HG03066 (cell line): ENCODE measurements at regions not wholly inside any gene's neighbourhood (a gene's known extent, or its start where the extent isn't known, plus 50 kb on each side); places are given as distances from the start of the nearest gene placed in this dataset.
"Not testable (repeated sequence)": the region's sequence is repeated elsewhere in the genome, so short reads cannot be mapped to it uniquely, and the experiment has no call there.

Experiments used
- ATAC-seq: cut with Tn5 transposase; IDR thresholded peaks from one replicate; pipeline ENCODE4 v1.9.1; 2021; ENCODE audit warnings: low read depth; ENCODE audit not compliant: unreplicated experiment

- ATAC-seq, result no peak
Measured at GRCh38 chr1:189311915-189312314, 1165.7 kb downstream of the BRINP3 start.

- ATAC-seq, result no peak
Measured at GRCh38 chr1:189312499-189312898, 1165.2 kb downstream of the BRINP3 start.

DNA sequence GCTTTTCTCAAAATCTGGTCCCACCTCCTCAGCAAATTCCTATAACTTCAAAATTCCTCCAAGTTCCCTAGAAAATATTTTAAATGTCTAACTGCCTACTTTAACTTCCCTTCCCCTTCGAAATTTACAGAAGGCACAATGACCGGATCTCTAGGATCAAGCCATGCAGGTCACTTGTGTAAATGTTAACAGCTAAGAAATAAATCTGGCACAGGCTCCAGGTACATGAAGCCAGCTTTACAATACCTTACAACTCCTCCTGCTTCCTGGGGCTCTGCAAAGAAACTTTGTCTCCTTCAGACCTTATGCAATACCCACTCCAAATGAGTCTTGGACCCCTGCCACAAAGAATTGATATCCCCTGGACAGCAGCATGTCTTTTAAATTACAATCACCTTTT, 1164.2 kb downstream of the BRINP3 start:
- no peak for ATAC-seq

GRCh38 chr1:189315035-189315901, 1162.4 kb downstream of the BRINP3 start:
- no peak for ATAC-seq

GRCh38 chr1:189323091-189323490, 1154.6 kb downstream of the BRINP3 start:
- ATAC-seq, result no peak

DNA sequence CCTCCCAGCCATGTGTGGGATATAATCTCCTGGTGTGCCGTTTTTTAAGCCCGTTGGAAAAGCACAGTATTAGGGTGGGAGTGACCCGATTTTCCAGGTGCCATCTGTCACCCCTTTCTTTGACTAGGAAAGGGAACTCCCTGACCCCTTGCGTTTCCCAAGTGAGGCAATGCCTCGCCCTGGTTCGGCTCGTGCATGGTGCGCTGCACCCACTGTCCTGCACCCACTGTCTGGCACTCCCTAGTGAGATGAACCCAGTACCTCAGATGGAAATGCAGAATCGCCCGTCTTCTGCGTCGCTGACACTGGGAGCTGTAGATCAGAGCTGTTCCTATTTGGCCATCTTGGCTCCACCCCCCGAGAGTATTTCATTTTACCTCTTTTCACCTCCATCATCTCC, 1146.6 kb downstream of the BRINP3 start:
- ATAC-seq, result not testable (repeated sequence)

DNA sequence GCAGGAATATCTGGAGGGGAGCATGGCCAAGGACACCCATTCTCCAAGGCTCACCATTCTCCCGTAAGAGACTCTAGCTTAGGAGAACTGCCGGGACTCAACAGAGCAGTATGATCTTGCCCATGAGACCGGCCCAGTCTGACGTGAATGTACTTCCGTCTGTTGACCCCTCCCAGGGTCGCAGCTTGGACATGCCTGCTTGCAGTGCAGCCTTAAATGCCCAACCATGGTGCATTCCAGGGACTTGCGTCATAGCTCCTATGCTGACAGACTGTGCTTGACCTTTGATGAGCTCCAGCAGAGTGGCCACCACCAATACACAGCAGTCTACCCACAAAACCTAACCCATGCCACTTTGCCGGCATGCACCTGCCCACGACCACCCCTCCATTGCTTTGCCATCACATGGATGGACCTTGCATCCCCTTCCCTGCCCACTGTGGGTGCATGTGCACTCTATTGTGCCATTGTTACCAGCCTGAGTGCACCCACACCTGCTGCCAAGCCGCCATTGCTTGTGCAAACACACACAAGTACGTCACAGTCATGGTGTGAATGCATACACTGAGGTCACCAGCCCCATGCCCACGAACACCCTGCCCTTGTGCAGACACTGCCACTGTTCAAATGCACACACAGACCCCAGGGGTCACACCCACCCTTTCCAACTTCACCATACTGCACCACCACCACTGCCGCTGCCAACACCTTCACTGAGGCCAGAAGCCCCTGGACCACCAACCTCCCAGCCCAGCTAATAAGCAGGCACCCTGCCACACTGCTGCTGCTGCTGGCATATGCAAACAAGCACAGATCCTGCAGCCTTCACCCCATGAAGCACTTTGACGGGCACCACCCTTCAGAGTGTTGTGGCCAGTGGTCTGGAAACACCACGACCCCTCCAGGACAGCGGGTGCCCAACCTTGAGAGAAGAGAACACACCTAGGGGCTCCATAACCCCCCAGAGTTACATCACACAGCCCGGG, 1141.3 kb downstream of the BRINP3 start:
- ATAC-seq, result no peak

DNA sequence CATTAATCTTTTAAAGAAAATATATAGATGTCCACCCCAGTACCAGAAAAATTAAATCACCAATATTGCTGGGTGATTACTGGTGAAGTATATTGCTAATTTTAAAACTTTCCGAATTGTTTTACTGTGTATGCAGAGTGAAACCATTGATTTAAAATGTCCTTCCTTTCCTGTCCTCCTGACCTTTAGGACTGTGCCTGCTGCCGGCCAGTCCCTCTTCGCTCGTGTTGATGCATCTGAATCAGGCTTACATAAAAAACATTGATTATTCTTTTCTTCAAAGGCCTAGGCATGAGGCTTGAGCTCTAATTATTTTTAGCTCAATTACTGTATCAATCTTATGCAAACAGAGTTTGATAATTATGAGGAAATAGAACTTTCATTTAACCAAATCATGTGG, 1128.1 kb downstream of the BRINP3 start:
- no peak for ATAC-seq

DNA sequence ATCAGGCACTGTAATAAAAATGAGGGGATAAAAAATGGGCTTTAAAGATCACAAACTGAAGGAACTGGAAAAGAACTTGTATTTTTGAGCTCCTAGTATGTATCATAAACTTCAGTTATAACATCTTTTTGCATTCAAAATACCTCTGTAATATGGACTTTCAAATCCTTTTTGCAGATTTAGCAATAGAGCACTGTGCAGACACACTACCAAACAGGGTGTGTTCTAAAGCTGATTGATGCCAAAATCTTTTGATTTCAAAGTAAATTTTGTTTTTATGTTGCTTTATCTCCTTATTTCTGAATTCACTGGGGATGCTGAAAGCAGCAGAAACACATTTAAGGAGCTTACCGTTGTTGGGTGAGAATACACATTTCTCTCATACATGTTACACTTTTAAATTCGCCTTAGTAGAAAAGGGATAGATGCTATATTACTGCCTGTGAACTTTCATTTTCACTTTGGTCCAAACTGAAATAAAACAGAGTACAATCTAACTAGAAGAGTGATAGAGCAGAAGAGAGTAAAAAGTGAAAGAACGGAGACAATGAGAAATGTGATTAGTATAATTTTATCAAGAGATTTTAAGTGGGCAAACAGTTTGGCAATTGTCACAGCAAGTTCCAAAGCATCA, 1126.6 kb downstream of the BRINP3 start:
- no peak for ATAC-seq

DNA sequence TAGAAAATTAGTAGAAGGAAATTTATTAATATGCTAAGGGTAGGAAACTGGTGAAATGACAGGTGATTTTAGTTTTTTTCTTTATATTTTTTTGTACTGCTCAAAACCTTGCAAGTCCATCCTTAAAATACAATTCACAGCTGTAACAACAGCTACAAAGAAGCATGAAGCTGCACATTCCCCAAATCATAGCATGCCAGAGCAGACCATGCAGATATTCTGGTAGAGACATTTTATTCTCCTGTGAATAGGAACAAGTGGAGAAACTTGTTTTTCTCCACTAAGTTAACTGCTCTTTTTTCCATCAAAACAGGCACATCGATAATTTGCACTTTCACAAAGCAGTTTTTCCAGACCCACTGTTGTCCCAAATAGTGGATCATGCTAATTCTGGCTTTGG, 1125.7 kb downstream of the BRINP3 start:
- no peak for ATAC-seq

DNA sequence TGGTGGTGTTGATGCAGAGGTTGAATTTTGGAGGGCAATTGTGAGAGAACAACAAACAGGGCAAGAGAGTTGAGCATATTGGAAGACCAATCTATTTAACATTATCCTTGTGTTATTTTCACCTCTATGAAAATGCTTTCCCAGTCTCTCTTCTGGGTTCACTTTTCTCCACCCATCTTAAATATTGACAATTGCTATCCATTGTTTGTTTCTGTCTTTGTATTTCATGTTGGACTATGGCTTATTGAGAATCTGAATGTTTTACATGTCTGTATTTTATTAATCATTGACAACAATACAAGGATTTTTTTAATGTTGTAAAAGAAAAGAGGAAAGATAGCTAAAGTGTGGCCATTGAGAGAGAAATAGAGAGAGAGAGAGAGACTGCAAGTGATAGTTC, 1121.5 kb downstream of the BRINP3 start:
- ATAC-seq, result no peak

GRCh38 chr1:189357317-189357716, 1120.3 kb downstream of the BRINP3 start:
- no peak for ATAC-seq

GRCh38 chr1:189369612-189370011, 1108.1 kb downstream of the BRINP3 start:
- no peak for ATAC-seq

DNA sequence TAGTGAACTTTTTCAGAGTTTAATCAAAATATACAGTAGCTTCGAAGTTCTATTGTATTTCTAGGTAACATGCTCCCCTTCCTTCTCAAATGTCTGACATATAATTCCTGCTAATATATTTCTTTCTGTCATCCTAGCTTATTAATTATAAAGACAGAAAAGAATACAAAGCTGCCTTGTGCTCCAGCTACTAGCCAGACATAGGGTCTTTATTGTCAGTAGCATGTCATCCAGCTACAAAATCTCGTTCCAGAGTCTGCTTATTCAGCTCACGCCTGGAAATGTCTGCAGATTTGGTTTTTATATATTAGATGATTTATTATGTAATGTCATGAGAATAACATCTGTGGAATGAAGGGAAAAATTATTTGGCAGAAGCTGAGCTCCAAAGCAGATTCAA, 1102.8 kb downstream of the BRINP3 start:
- ATAC-seq, result no peak

DNA sequence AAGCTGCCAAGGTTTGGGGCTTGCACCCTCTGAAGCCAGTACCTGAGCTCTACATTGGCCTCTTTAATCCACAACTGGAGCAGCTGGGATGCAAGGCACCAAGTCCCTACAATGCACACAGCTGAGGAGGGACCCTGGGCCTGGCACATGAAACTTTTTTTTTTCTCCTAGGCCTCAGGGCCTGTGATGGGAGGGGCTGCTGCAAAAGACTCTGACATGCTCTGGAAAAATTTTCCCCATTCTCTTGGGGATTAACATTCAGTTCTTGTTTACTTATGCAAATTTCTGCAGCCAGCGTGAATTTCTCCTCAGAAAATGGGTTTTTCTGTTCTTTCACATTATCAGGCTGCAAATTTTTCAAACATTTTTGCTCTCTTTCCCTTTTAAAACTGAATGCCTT, 1072.2 kb downstream of the BRINP3 start:
- no peak for ATAC-seq

GRCh38 chr1:189409774-189410173, 1067.9 kb downstream of the BRINP3 start:
- no peak for ATAC-seq

DNA sequence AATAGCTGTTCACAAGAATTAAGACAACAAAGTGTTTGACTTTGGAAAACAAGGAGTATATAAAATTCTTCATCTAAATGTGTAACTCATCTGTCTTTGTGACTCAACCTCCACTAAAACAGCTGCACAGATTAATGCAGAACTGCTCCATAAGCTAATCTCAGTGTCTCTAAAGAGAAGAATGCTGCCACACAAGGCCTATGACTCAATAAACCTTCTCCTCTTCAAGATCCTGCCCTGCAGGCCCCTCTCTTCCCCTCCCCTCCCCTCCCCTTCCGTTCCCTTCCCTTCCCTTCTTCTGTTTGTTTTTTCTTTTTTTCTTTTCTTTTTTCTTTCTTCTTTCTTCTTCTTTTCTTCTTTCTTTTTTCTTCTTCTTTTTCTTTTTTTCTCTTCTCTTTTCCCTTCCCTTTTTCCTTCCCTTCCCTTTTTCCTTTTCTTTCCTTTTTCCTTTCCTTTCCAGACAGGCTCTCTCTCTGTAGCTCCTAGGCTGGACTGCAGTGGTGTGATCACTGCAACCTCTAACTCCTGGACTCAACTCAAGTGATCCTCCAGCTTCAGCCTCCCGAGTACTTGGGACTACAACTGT, 1052.8 kb downstream of the BRINP3 start:
- ATAC-seq, result no peak

GRCh38 chr1:189429610-189430009, 1048.1 kb downstream of the BRINP3 start:
- ATAC-seq, result no peak

- no peak for ATAC-seq
Measured at GRCh38 chr1:189431447-189431846, 1046.2 kb downstream of the BRINP3 start.

GRCh38 chr1:189432753-189433152, 1044.9 kb downstream of the BRINP3 start:
- ATAC-seq, result no peak

GRCh38 chr1:189434461-189434860, 1043.2 kb downstream of the BRINP3 start:
- ATAC-seq, result no peak
